Erythroblast (primary cell): ENCODE measurements at regions not wholly inside any gene's neighbourhood (a gene's known extent, or its start where the extent isn't known, plus 50 kb on each side); places are given as distances from the start of the nearest gene placed in this dataset.

ENCODE experiments used
- GATA1 ChIP-seq: IDR thresholded peaks from 2 replicates; pipeline ENCODE4 v1.6.1; 2011; ENCODE audit warnings: low read depth, mild to moderate bottlenecking, control low read depth, low read length, moderate library complexity
- POLR2A ChIP-seq: IDR thresholded peaks from 2 replicates; pipeline ENCODE4 v1.6.1; 2011; ENCODE audit warnings: mild to moderate bottlenecking, low read length

- TF ChIP-seq POLR2A (no peak), GATA1 (no peak)
These were observed 215.3 kb upstream of the SSTR4 start for GRCh38 chr20:22819784-22820183.
